Activated naive CD4-positive, alpha-beta T cell treated with Interleukin-2 at 50 U/mL for 16 hours (primary cell): ENCODE measurements at regions not wholly inside any gene's neighbourhood (a gene's known extent, or its start where the extent isn't known, plus 50 kb on each side); places are given as distances from the start of the nearest gene placed in this dataset.

Experiments used
- DNase-seq: peaks from one replicate; pipeline ENCODE4 v3.0.0-alpha.2; 2020

DNA sequence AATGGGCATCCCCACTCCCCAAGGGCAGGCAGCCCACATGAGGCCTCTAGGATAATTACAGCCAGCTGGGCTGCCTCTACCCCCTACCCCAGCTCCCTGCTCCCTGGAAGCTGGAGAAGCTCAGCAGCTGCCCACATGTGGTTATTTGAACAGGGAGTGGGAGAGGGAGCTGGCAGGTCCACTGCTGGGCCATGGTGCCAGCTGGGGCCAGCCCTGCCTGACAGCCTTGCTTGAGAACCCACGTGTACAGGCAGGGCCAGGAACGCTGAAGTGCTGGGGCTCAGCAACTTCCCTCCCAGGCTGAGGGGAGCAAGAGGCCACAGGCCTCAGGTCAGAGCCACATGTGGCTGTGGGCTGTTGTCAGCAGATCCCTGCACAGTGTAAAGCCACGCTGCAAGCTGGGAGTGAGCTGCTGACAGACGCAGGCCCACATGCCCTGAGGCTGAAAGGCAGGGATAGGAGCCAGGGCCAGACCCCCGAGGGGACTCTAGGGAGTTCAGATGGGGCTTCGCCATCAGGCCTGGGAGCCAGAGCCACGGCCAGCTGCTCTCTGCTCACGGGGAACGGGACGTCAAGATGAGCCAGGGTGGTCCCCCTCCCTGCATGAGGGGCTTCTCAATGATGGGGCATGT, 129.0 kb downstream of the SYF2 start:
- no peak for DNase-seq

DNA sequence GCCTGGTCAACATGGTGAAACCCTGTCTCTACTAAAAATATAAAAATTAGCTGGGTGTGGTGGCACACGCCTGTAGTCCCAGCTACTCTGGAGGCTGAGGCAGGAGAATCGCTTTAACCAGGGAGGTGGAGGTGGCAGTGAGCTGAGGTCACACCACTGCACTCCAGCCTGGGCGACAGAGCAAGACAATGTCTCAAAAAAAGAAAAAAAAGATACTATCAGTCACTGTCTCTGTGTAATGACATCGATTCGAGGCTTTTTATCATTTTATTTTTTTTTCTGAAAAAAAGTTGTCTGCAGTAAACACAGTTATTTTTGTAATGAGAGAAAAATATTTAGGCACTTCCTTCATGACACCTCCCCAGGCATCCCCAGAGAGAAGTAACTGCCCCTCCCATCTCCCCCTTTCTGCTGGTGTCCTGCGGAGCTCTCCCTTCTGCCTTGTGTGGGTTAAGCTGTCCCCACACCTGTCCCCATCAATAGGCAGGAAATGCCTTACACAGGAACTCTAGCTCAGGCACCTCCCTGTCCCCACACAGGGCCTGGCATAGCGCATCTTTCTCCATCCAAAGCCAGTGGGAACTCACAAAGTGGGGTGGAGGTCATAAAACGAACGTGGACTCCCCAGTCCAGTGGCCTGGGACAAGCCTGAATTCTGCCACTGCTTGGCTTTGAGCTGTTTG, 132.0 kb downstream of the SYF2 start:
- DNase-seq: no peak

DNA sequence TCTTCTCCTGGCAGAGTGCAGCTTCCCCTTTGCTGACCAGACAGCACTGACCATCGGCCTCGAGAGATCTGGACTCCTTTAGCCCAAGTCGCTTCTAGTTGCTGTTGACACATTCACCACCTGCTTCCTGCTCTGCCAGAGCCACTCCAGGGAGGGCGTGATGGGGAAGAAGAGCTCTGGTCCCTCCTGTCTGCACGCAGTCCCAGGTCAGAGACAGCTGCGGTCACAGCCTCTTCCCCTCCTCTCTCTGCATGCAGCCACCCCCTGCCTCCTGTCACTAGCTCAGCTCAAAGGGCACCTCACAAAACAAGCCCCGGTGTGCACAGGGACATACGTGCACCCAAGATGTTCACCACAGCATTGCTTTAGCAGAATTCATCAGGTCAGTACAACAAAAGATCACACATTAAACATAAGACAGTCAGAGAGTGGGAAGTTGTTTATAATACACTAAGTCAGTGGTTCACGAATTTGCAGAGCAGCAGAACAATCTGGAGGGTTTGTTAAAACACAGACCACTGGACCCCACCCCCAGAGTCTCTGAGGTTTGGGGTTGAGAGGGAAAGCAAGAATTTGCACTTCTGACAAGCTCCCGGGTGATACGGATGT, 132.9 kb downstream of the SYF2 start:
- DNase-seq: peak; percentile 37

DNA sequence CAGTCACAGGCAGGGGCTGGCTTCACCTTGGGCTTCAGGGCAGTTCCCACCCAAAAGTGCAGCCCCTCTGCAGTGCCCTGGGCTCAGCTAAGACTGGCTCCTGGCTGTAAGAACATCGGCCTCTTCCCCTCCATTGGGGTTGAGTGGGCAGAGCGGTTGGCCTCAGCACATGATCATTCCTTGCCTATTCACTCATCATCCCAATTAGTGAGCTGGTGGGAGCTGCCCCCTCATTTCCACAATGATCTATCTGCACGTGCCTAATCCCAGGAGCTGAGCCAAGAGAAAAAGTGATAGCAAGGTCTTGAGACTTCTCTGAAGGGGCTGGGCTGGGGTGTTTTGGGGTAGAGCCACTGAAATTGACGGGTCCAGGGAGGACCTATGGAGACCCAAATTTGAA, 133.6 kb downstream of the SYF2 start:
- DNase-seq: no peak

DNA sequence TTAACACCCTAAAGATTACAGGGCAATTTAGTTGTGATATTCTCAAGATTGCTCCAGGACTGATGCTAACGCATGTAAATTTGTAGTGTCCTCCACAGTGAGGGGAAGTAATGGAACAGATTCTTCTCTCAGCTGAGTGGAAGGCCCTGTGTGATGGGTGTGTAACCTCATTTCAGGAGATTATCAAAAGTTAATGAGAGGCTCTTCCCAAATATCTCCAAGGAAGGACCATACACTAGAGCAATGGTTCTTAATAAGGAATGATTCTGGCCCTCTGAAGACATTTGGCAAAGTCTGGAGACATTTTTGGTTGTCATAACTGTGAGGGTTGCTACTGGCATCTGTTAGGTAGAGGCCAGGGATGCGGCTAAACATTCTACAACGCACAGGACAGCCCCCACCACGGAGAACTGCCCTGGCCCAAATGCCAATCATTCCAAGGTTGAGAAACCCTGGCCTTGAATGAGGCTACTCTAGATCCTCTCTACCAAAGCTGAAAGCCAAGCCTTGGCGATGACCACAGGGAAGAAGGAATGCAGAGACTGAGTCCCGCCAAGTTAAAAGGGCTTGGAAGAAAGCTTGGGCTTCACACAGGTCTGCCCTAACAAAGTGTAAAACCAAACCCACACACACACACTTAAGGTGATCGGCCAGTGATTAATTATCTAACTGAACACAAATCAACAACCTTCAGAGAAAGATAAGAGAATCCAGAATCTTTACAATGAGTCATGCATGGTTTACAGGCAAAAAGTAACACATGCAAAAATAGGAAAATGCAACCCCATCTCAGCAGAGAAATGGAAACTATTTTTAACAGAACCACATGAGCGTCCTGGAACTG, 135.8 kb downstream of the SYF2 start:
- DNase-seq: no peak

DNA sequence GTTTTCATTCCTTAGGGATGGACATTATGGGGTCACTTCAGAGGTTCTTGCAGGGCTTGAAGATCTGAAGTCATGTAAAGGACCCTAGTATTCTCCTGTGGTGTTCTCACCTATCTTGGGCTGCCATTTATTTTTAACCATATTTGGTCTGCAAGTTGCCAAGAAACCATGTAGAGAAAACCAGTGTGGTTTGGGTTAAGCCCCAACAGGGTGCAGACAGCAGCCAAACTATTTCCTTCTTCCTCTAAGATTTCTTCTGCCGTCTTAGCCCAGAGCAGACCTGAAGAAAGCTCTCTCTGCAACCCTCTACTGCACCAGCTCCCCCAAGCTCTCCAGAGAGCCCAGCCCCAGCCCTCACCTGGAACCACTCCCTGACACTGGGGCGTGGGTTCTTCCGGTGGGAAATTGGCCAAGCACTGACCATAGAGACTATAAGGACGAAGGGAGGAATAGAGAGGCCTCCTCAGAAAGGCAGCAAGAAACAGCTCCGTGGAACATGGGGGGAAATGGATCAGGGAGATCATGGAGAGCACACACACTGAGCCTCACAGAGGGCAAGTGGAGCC, 136.6 kb downstream of the SYF2 start:
- no peak for DNase-seq

DNA sequence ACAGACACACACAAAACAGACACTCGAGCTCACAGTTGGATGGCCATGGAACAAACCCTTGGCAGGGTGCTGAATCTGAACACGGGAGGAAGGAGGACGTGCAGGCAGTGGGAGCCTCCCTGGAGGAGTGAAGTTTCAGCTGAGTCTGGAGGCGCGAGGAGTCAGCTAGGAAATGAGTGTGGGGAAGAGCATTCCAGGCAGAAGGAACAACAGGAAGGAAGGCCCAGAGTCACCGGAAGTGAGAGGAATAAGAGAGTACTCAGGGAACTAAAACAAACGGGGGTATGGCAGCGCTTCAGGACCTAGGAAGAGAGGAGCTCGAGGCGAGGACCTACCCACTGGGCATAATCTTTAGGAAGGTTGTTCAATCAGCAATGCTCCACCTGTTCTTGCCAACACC, 137.3 kb downstream of the SYF2 start:
- no peak for DNase-seq

DNA sequence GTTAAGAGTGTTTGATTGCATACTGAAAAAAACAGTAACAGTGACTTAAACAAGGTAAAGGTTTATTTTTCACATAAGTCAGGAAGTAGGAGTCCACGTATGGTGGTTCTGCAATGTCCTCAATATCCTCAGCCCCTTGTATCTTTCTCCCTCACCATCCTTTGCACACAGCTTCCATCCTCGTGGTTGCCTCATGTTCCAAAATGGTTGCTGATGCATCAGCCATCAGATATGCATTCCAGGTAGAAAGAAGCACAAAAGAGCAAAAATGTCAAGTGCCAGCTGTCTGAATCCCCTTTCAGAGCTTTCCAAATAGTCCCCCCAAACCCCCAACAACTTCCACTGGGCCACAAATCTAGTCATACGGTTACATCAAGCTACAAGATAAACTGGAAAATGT, 138.1 kb downstream of the SYF2 start:
- no peak for DNase-seq

DNA sequence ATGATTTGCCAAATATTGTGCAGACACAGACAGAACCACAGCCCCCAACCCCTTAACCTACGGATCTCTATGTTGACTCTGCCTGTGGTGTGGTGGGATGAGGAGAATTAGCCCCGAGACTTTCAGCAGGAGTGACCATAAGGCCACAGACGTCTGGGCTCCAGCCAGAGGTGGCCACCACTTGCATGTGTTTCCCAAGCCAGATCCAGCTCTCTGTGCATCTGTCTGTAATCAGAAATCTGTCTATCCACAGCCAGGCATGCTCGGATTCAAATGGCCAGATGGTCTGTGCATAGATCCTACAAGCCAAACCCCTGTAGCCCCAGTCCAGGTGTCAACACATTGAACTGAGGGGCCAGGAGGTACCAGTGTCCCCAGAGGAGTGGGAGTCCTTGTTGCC, 140.6 kb downstream of the SYF2 start:
- DNase-seq: no peak

DNA sequence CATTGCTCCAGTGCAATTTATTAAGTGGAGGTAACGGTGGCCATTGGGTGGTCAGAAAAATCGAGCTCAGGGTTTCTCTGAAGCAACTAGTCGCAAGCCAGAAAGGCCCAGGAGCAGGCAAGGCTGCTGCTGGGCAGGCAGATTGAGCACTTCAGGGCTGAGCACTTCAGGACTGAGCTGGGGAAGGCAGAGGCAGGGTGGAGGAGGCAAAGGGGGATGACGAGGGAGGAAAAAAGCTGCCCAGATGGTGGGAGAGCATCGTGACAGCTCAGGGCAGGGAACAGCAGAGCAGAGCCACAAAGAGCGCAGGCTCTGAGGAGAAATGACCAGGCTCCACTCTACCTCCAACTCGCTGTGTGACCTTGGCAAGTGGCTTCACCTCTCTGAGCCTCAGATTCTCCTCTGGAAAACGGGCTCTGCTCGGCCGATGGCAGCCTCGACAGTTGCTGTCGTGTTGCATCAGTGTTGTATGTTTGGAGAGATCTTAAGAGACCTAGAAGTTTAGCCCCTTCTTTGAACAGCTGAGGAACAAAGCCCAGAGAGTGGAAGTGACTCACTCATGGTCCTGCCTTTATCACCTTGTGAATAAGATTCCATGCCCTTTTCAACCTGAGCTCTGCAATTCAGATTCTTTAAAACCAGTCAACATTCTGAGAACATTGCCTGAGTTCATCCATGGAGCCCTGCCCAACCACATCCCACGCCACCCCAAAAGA, 141.4 kb downstream of the SYF2 start:
- DNase-seq: no peak

DNA sequence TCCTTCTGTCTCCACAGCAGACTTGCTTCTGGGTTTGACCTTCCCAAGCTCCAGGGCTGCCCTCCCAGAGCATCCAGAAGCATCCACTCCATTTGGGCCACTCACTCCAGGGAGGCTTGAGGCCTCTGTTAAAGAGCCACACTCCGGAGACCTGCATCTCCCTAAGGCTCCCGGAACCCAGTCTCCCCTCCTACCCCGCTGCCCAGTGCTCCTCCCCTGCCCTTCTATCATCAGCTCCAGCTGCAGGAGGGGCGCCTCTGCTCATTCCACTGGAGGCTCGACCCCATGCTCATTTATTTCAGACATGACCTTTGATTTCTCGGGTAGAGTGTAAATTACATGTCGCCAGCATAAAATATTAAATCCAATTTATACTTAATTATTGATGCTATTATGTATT, 142.5 kb downstream of the SYF2 start:
- no peak for DNase-seq

DNA sequence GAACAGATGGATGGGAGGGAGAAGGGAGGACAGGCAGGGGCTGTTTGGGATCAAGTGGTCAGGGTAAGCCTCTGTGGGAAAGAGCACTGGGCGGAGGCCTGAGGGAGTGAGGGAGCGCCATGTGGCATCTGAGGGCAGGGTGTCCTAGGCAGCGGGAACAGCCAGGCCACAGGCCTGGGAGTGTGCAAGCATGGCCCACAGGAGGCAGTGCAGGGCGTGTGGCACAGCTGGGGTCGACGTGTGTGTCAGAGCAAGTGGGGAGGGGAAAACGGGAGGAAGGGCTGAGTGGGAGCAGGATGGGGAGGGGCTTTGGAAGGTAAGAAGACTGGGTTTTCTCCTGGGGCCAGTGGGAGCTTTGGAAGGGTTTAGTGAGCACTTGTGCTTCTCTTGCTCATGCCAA, 143.4 kb downstream of the SYF2 start:
- no peak for DNase-seq

DNA sequence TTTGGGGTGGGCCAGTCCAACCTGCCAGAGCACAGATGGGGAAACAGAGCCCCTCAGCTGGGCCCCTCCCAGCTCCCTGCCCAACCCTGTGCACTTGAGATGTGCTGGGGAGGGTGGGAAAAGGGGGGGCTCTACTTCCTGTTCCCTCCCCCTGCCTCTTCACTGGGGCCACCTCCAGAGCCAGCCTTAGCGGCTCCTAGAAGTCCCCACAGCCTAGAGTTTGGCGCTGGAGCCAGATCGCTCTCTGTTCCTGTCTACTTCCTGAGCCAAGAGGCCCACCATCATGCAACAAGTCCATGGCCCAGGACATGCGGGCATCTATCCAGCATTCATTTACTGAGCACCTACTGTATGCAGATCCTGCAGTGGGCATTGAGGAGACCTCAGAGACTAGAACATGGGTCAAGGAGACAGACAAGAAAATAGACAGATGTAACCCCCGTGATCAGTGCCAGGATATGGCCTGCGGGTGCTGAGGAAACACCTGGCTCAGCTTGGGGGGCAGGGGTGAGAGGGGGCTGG, 144.1 kb downstream of the SYF2 start:
- DNase-seq: no peak

DNA sequence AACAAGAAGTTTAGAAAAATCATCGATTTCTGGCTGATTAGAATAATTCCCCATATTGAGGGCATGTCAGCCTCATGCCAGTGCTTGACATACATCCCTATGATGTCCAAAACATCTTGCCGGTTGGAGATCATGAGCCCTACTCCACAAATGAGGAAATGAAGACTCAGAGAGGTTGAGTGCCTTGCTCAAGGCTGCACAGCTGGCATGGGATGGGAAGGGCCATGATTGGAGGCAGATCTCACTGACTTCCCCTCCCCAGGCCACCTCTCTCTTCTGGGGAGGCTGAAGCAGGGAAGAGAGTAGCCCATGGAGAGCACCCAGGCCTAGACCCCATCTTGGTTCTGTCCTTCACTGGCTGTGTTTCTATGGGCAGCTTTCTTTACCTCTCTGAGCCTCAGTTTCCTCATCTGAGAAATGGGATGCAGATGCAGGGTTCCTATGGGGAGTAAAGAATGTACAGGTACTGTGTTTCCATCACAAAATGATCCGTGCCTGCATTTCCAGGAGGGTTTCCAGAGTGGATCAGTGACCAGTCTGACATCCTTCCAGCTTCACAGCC, 145.7 kb downstream of the SYF2 start:
- DNase-seq: no peak

DNA sequence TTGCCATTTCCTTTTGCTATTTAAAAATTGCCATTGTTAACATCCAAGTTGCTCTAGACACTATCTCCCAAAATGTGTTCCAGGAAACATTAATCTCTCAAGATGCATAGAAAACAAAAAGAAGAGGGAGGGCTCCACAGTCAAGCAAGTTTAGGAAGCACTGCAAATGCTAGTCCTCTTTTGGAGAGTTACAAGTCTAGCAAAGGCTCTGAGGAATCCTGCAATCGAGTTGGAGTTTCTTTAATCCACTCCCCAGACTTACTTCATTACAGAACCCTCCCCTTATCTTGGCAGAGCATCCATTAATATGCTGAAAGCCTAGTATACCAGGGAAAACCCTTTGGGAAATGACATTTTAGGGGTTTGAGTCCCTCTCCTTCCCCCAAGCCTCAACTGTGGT, 147.9 kb downstream of the SYF2 start:
- DNase-seq: no peak

DNA sequence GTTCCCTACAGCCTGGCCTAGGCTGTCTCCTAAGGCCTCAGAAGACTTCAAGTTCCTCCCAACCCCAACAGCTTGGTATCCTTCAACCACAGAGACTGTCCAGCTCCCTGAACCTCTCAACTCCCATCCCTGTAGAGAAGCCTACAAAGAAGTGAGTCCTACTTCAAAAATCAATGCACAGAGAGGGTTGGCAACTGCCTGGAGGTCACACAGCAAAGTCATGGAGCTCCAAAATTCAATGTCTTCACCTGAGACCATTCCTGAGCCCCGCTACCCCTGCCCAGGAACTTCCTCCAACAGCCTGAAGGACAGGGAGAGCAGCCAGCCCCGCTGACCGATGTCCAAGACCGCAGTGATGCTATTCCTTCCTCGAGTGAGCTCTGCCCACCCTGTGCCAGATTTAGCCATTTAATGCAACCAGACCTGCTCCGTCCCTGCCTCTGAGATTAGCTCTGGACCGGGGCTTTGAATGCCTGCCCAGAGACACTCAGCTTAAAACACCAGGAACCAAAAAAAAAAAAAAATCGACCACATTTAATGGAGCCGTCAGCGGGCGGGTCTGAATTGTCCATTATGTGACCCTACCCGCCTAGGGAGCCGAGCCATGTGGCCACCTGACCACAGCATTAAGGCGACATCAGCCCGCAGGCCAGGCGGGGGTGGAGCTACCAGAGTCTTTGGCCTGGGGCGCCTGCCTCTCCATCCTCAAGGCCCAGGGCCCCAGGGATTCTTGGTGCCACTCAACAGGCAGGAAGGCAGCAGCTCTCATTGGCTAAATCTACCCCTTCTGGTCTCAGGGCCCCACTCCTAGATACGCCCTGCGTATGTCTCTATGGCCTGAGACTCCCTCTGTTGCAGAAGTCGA, 148.6 kb downstream of the SYF2 start:
- DNase-seq: no peak

DNA sequence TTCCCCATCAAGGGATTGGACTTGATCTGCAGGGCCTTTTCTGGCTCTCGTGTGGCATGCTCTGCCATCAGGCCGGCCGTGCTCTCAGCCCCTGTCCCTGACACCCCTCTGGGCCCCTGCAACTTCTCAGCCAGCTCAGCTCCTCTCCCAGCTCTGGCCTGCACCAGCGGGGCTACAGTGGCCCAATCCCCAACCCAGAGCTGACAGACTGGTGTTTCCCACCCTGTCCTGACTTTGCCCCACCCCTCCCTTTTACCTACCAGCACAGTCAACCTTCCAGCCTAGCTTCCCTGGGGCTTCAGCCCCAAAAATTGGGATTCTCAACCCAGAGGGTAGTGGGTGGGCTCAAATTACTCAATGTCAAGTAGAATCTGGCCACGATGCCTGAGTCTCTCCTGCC, 149.3 kb downstream of the SYF2 start:
- DNase-seq: no peak

DNA sequence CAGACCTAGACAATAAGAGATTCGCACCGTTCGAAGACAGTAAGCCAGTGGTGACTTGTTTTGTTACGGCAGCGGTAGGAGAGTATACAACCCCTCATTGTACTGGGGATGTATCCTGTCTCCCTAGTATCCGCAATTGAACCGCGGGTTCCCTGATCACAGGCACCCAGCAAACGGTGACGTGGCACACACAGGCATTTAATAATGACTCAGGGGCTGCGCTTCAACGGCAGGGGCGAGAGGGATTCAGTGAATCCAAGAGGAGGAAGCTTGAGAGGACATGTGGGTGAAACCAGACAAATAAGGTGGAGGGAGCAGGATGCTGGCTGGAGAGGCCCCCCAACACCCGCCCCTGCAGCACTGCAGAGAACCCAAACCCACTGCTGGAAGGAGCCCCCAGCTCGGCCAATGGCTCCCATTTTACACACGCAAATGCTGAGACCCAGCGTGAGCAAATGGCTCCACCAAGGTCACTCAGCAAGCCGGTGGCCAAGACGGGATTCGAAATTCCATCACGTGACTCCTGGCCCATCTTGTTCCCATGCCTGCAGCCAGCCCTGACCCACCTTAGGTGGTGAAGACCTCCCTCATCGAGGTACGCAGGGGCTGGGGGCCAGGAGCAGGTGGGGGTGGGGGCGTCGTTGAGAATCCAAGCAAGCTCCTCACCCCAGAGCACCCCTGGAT, 149.9 kb downstream of the SYF2 start:
- DNase-seq: no peak

DNA sequence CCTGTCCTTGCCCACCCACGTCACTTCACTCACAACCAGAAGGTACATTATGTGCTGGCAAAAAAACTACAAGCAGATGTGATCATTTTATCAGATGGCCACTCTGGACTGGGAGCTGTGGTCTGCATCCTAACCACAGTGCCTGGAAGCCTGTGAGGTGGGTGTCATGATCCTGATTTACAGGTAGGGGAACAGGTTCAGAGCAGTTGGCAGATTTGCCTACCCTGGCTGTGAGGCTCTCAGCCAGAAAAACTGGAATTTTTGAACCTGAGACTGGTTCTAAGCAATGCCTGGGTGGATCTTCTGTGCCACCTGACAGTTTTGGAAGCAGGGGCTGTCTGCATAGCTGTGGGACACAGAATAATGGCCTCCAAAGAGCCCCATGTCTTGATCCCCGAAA, 150.8 kb downstream of the SYF2 start:
- no peak for DNase-seq
